ENCODE measurements at regions not wholly inside any gene's neighbourhood (a gene's known extent, or its start where the extent isn't known, plus 50 kb on each side); places are given as distances from the start of the nearest gene placed in this dataset.

DNA sequence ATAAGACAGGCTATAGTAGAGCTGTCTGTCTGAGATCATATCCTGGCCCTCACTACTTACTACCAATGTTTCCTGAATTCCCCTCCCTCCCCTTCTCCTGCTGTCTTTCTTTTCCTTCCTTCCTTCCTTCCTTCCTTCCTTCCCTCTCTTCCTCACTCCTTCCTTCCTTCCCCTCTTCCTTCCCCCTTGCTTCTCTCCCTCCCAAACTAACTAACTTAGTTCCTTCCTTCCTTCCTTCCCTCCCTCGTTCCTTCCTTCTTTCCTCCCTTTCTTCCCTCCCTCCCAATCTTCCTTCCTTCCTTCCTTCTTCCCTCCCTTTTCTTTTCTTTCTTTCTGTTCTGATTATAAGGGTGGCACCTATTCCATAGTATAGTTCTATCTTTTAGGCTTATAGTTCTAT, 150.0 kb upstream of the GDNF start:
- ATAC-seq (replicated peaks in 1 of 2) (no peak), DNase-seq (no peak)
- Mint-ChIP-seq H3K27me3 (ENCODE audit: low read depth) (peaks cover 13% of the 10 kb centered on the region), H3K4me1 (ENCODE audit: low read depth) (no peaks in the 10 kb centered on the region), H3K4me3 (no peak overlapping the region), H3K9me3 (no peaks in the 10 kb centered on the region), H3K36me3 (ENCODE audit: insufficient read depth in 2 of 2) (no peaks in the 10 kb centered on the region), H3K27ac (no peak overlapping the region)

DNA sequence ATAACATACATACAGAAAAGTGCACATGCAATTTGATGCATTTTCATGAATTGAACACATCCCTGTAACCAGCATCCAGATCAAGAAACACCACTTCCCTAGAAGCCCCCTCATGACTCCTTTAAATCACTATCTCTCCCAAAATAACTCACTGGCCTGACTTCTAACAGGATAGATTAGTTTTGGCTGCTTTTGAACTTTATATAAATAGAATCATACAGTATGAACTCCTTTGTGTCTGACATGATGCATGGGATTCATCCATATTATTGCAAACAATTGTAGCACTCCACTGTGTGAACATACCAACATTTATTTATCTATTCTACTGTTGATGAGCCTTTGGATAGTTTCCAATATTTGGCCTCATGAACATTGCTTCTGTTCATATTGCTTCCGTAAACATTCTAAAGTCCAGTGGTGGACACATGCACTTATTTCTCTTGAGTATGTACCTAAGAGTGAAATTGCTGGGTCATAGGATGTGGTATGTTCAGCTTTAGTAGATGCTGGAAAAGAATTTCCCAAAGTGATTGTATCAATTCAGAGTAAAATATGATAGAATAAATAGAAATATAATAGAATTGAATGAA, 148.7 kb upstream of the GDNF start:
- Mint-ChIP-seq H3K4me1 (ENCODE audit: low read depth) (no peaks in the 10 kb centered on the region), H3K36me3 (ENCODE audit: insufficient read depth in 2 of 2) (no peaks in the 10 kb centered on the region), H3K9me3 (no peaks in the 10 kb centered on the region), H3K27me3 (ENCODE audit: low read depth) (peaks cover 13% of the 10 kb centered on the region), H3K4me3 (no peak overlapping the region), H3K27ac (no peak overlapping the region)
- DNase-seq (no peak), ATAC-seq (replicated peaks in 1 of 2) (no peak)

DNA sequence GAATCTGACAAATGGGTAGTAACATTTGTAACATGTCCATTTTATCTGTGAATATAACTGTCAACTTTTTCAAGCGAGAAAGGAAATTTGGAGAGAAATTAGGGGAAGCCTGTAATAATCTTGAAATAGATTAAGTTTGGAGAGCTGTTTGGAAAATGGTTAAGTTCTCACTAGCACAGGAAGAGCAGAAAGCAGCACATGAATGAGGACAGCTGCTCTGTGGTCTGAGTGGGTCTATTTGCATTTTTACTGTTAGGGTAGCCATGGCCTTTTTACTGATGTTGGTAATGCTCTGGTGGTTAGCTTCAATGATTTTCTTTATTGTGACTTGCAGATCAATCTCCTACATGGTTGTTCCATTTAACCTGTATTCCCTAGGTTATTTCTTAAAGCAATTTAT, 144.5 kb upstream of the GDNF start:
- no peak for ATAC-seq (replicated peaks in 1 of 2)
- H3K4me1 Mint-ChIP-seq (ENCODE audit: low read depth): no peaks in the 10 kb centered on the region
- no peaks in the 10 kb centered on the region for H3K36me3 Mint-ChIP-seq (ENCODE audit: insufficient read depth in 2 of 2)
- no peak overlapping the region for H3K4me3 Mint-ChIP-seq
- peaks cover 3 to 6% of the 10 kb centered on the region in 2 donors for H3K9me3 Mint-ChIP-seq
- DNase-seq: no peak
- no peak overlapping the region for H3K27ac Mint-ChIP-seq
- peaks cover 13% of the 10 kb centered on the region for H3K27me3 Mint-ChIP-seq (ENCODE audit: low read depth)

DNA sequence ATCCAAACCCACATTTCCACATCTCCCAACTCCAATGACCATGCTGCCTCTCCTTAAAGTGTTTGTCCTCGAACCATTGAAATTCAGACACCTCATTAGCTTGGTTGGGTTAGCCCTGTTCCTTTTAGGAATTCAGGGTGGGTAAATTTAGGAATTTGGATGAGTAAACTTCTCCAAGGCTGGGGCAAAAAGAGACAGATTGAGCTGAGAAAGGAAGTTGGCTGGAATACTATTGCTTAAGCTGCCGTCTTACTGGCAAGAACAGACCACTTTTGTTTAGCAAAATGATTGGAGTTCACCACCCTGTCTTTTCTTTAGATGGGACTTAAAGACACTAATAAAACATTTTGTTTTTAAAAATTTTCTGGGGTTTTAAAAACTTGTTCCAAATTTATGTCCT, 143.6 kb upstream of the GDNF start:
- no peak for ATAC-seq (replicated peaks in 1 of 2)
- Mint-ChIP-seq H3K4me3 (no peak overlapping the region), H3K27me3 (ENCODE audit: low read depth) (peaks cover 13% of the 10 kb centered on the region), H3K4me1 (ENCODE audit: low read depth) (no peaks in the 10 kb centered on the region), H3K9me3 (peaks cover 3 to 8% of the 10 kb centered on the region in 2 donors), H3K36me3 (ENCODE audit: insufficient read depth in 2 of 2) (no peaks in the 10 kb centered on the region), H3K27ac (no peak overlapping the region)
- DNase-seq: no peak

DNA sequence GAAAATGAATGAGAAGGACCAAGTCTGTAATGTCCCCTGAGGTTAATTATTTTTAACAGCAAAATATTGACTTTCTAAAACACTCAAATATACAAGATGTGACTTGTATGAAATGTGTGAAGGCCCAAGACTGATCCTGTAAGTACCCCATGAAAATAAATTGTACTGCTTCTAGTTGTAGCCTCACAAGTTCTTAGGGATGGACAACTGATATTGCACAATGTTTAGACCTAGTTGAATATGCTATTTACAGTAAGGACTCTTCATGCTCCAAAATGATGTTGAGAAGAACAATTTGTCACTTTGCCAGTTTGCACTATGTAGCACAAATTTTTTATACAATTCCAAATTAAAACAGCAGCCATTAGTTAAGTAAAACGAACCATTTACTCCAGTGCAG, 139.7 kb upstream of the GDNF start:
- H3K27me3 Mint-ChIP-seq (ENCODE audit: low read depth): no peaks in the 10 kb centered on the region
- H3K36me3 Mint-ChIP-seq (ENCODE audit: insufficient read depth in 2 of 2): no peaks in the 10 kb centered on the region
- ATAC-seq (replicated peaks in 1 of 2) (no peak), DNase-seq (no peak)
- peaks cover 5 to 8% of the 10 kb centered on the region in 2 donors for H3K9me3 Mint-ChIP-seq
- no peaks in the 10 kb centered on the region for H3K4me1 Mint-ChIP-seq (ENCODE audit: low read depth)
- no peak overlapping the region for H3K4me3 Mint-ChIP-seq
- no peak overlapping the region for H3K27ac Mint-ChIP-seq

DNA sequence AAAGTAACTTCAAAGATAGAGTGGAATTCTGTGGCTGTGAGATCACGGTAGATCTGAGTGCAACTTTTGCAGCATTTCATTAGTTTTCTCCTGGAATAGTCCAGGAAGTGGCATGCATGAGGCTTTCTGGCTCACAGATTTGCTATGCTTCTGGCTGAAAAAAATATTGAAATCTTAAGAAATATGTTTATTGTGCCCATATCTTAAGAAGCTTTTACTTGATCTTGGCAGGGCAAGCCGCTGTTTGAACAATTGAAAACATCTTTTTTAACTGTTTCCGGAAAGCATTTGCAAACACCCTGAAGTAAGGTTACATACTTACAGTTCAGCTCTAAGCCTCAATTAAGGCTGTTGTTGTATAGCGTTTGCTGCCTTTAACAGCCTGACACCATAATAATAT, 135.7 kb upstream of the GDNF start:
- no peak overlapping the region for H3K4me3 Mint-ChIP-seq
- H3K9me3 Mint-ChIP-seq: peaks cover 2 to 4% of the 10 kb centered on the region in 2 donors
- no peak for ATAC-seq (replicated peaks in 1 of 2)
- H3K36me3 Mint-ChIP-seq (ENCODE audit: insufficient read depth in 2 of 2): no peaks in the 10 kb centered on the region
- no peak overlapping the region for H3K27ac Mint-ChIP-seq
- H3K27me3 Mint-ChIP-seq (ENCODE audit: low read depth): no peaks in the 10 kb centered on the region
- DNase-seq: no peak
- no peaks in the 10 kb centered on the region for H3K4me1 Mint-ChIP-seq (ENCODE audit: low read depth)

DNA sequence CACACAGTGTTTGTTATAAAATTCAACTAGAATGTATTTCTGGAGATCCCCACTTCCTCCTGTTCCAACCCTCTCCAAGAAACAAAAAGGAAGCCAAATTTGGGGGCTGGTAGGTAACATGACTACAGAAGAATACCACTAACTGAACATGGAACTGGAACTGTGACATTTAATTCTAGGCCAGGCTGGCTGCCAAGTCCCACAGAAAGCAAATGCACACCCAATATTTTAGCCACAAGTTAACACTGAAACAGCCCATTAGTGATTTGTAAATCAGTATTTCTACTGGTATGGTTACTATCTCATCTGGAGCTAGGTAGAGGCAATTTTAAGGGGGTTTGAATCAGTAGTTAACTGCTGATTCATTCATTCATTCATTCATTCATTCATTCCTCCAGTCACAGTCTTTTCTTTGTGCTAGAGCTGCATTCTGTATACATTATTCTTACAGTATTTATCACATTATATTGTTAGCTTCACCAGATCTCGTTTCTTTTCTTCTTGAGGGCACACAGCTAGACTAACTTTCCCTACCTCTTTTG, 131.7 kb upstream of the GDNF start:
- Mint-ChIP-seq H3K4me3 (no peak overlapping the region), H3K9me3 (peaks cover 0 to 2% of the 10 kb centered on the region in 2 donors), H3K4me1 (ENCODE audit: low read depth) (no peaks in the 10 kb centered on the region), H3K36me3 (ENCODE audit: insufficient read depth in 2 of 2) (no peaks in the 10 kb centered on the region), H3K27ac (no peak overlapping the region), H3K27me3 (ENCODE audit: low read depth) (no peaks in the 10 kb centered on the region)
- ATAC-seq (replicated peaks in 1 of 2) (no peak), DNase-seq (no peak)

DNA sequence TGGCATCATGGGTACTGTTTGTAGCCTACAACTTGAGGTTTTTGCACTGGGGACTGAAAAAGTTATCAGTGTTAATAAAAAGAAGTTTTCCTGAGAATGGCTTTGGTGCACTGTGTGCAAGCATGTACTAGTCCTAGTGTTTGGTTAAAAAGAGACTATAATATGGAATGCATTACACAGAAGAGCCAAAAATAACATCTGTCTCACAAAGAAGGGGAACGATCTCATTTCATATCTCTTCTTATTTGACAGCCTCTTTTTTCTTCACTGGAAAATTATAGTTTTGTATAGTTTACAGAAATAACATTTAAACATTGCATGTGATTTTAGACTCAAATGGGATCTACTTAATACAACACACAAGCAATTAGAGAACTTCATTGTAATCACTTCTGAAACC, 127.0 kb upstream of the GDNF start:
- no peaks in the 10 kb centered on the region for H3K36me3 Mint-ChIP-seq (ENCODE audit: insufficient read depth in 2 of 2)
- no peak for ATAC-seq (replicated peaks in 1 of 2)
- H3K4me3 Mint-ChIP-seq: no peak overlapping the region
- DNase-seq: no peak
- no peaks in the 10 kb centered on the region for H3K4me1 Mint-ChIP-seq (ENCODE audit: low read depth)
- H3K27me3 Mint-ChIP-seq (ENCODE audit: low read depth): no peaks in the 10 kb centered on the region
- H3K9me3 Mint-ChIP-seq: no peaks in the 10 kb centered on the region
- no peak overlapping the region for H3K27ac Mint-ChIP-seq

DNA sequence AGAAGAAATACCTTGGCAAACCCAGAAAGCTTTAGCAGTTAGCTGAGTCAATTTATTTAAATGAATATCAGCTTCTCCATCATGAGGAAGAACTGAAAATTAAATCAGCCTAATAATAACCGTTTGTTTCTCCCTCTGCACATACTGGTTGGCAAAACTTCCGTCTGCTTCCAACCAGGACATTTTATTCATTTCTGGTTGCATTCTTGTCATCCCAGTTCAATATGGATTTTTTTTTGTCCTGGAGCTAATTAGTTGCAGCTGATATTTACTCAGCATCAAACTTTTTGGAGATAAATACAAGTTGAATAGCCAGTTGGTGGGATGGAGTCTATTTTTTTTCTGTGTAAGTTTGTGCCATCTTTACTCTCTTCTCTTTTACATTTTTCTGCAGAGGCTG, 126.5 kb upstream of the GDNF start:
- Mint-ChIP-seq H3K4me3 (no peak overlapping the region), H3K27ac (no peak overlapping the region), H3K36me3 (ENCODE audit: insufficient read depth in 2 of 2) (no peaks in the 10 kb centered on the region), H3K4me1 (ENCODE audit: low read depth) (no peaks in the 10 kb centered on the region), H3K27me3 (ENCODE audit: low read depth) (no peaks in the 10 kb centered on the region), H3K9me3 (no peaks in the 10 kb centered on the region)
- DNase-seq (no peak), ATAC-seq (replicated peaks in 1 of 2) (no peak)

DNA sequence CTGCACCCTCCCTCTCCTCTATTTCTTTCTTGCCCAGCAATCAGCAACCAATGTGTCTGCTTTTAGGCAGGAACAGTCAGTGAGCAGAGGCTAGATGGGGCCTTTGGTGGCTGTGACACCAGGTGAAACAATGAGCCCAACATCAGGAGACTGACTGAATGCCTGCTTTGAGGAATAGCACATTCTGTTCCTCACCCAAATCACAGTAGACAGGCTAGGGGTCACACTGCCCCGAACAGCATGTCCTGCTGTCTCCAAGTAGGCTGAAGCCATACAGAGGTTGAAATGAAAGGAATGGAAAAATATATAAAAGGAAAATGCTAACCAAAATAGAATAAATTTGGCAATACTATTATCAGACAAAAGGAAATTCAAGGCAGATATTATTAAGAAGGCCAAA, 122.5 kb upstream of the GDNF start:
- H3K4me3 Mint-ChIP-seq: no peak overlapping the region
- H3K27ac Mint-ChIP-seq: no peak overlapping the region
- no peak for ATAC-seq (replicated peaks in 1 of 2)
- peaks cover 7 to 9% of the 10 kb centered on the region in 2 donors for H3K9me3 Mint-ChIP-seq
- peaks cover 0 to 1% of the 10 kb centered on the region in 2 donors for H3K36me3 Mint-ChIP-seq (ENCODE audit: insufficient read depth in 2 of 2)
- DNase-seq: no peak
- no peaks in the 10 kb centered on the region for H3K4me1 Mint-ChIP-seq (ENCODE audit: low read depth)
- H3K27me3 Mint-ChIP-seq (ENCODE audit: low read depth): no peaks in the 10 kb centered on the region

DNA sequence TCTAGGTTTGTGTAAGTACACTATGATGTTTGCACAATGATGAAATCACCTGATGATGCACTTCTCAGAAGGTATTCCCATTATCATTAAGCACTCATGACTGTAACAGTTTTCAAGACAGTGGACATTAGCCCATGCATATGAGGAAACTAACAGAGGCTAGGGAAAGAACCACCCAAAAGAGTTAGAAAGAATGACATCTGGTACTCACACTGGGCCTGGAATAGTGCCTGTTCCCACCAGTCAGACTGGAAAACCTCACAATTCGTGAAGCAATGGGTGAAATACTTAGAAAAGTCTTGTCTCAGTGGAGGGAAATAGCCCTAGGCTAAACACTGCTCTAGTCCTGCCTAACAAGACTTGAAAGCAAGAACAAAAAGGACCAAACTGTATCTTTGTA, 117.4 kb upstream of the GDNF start:
- no peak for ATAC-seq (replicated peaks in 1 of 2)
- H3K27ac Mint-ChIP-seq: no peak overlapping the region
- no peaks in the 10 kb centered on the region for H3K4me1 Mint-ChIP-seq (ENCODE audit: low read depth)
- peaks cover 0 to 1% of the 10 kb centered on the region in 2 donors for H3K36me3 Mint-ChIP-seq (ENCODE audit: insufficient read depth in 2 of 2)
- DNase-seq: no peak
- H3K27me3 Mint-ChIP-seq (ENCODE audit: low read depth): no peaks in the 10 kb centered on the region
- peaks cover 7 to 9% of the 10 kb centered on the region in 2 donors for H3K9me3 Mint-ChIP-seq
- H3K4me3 Mint-ChIP-seq: no peak overlapping the region

DNA sequence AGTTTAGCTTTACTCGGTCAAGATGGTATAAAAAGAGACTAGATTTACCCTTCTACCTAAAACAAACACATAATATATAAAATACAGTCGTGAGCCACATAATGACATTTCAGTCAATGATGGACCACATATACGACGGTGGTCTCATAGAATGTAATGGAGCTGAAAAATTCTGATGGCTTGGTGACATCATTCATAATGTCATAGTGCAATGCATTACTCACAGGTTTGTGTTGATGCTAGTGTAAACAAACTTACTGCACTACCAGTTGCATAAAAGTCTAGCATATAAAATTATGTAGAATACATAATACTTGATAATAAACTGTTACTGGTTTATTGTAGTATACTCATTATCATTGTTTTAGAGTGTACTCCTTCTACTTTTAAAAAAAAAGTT, 115.9 kb upstream of the GDNF start:
- Mint-ChIP-seq H3K4me1 (ENCODE audit: low read depth) (no peaks in the 10 kb centered on the region), H3K36me3 (ENCODE audit: insufficient read depth in 2 of 2) (peaks cover 0 to 1% of the 10 kb centered on the region in 2 donors), H3K4me3 (no peak overlapping the region), H3K9me3 (peaks cover 7 to 9% of the 10 kb centered on the region in 2 donors), H3K27ac (no peak overlapping the region), H3K27me3 (ENCODE audit: low read depth) (no peaks in the 10 kb centered on the region)
- ATAC-seq (replicated peaks in 1 of 2): no peak
- no peak for DNase-seq

DNA sequence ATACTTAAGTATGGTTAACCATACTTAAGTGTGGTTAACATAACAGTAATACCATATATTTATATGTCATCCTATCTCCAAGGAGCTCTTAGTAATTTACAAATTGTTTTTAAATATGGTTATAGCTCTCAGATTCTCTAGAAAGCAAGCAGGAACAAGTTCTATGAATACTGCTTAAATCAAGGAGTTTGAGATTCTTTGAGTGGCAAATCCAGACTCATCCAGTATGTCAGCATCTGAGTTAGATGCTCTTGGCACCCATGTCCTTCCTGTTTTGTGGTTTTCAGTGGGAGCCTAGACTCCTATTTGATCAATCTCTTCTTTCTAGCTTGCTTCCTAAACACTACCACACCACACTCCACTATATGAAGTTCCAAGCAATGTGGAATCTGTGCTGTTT, 114.7 kb upstream of the GDNF start:
- no peaks in the 10 kb centered on the region for H3K4me1 Mint-ChIP-seq (ENCODE audit: low read depth)
- ATAC-seq (replicated peaks in 1 of 2): no peak
- no peak for DNase-seq
- peaks cover 4 to 7% of the 10 kb centered on the region in 2 donors for H3K9me3 Mint-ChIP-seq
- H3K27me3 Mint-ChIP-seq (ENCODE audit: low read depth): no peaks in the 10 kb centered on the region
- peaks cover 0 to 1% of the 10 kb centered on the region in 2 donors for H3K36me3 Mint-ChIP-seq (ENCODE audit: insufficient read depth in 2 of 2)
- no peak overlapping the region for H3K27ac Mint-ChIP-seq
- H3K4me3 Mint-ChIP-seq: no peak overlapping the region

DNA sequence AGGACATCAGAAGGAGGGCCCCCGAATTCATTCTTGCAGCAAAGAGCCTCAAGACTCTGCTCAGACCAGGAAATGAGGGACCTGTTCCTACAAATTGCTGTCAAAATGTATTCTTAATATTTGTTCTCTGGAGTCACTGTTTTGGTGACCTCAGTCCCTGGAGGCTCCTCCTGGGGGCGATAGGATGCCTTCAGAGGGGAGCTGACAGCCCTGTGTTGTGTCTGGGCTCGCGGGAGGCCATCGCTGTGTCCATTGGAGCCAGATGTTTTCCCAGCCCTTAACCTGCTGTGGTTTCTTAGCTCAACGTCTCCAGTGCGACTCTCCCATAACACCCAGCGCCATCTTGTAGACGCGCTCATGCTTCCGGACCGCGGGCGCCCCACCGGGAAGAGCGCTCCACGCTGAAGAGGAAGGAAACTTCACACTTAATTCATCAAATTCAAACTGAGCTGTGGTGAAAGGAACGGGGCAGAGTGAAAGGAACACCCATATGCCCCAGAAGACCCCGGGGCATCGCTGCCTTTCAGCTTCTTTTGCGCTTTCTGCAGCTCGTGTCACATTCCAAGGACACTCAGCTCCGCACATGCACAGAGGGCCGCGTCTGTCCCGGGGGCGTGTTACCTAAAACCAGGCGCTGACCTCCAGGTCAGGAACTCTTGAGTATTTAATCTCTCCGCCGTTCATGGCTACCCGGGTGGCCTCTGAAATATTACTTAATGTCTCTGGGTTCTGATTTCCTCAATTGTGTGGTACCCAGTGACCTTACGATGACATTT, 112.3 kb upstream of the GDNF start:
- Mint-ChIP-seq H3K9me3 (no peaks in the 10 kb centered on the region), H3K4me1 (ENCODE audit: low read depth) (no peaks in the 10 kb centered on the region), H3K36me3 (ENCODE audit: insufficient read depth in 2 of 2) (no peaks in the 10 kb centered on the region), H3K27ac (no peak overlapping the region), H3K27me3 (ENCODE audit: low read depth) (no peaks in the 10 kb centered on the region), H3K4me3 (no peak overlapping the region)
- DNase-seq (no peak), ATAC-seq (replicated peaks in 1 of 2) (no peak)
